ENCODE measurements at regions not wholly inside any gene's neighbourhood (a gene's known extent, or its start where the extent isn't known, plus 50 kb on each side); places are given as distances from the start of the nearest gene placed in this dataset.
"Not testable (repeated sequence)": the region's sequence is repeated elsewhere in the genome, so short reads cannot be mapped to it uniquely, and the experiment has no call there.

- DNase-seq (ENCODE audit: low read depth in 2 of 3, low spot score in 1 of 3), result no peak
These were observed 247.4 kb upstream of the HAND2 start for GRCh38 chr4:173777421-173777820.

GRCh38 chr4:173769568-173769967, 239.5 kb upstream of the HAND2 start:
- no peak for DNase-seq (ENCODE audit: low read depth in 2 of 3, low spot score in 1 of 3)

- DNase-seq (ENCODE audit: low read depth in 2 of 3, low spot score in 1 of 3), result no peak
These were observed 237.6 kb upstream of the HAND2 start for GRCh38 chr4:173767650-173768049.

GRCh38 chr4:173766171-173766600, 236.2 kb upstream of the HAND2 start:
- no peak for DNase-seq (ENCODE audit: low read depth in 2 of 3, low spot score in 1 of 3)

- no peak for DNase-seq (ENCODE audit: low read depth in 2 of 3, low spot score in 1 of 3)
These were observed 235.7 kb upstream of the HAND2 start for GRCh38 chr4:173765751-173766150.

- no peak for DNase-seq (ENCODE audit: low read depth in 2 of 3, low spot score in 1 of 3)
These were observed 233.4 kb upstream of the HAND2 start for GRCh38 chr4:173763389-173763788.

GRCh38 chr4:173761938-173762337, 231.9 kb upstream of the HAND2 start:
- no peak for DNase-seq (ENCODE audit: low read depth in 2 of 3, low spot score in 1 of 3)

GRCh38 chr4:173761236-173761635, 231.2 kb upstream of the HAND2 start:
- no peak for DNase-seq (ENCODE audit: low read depth in 2 of 3, low spot score in 1 of 3)

- DNase-seq (ENCODE audit: low read depth in 2 of 3, low spot score in 1 of 3), result no peak
These were observed 228.1 kb upstream of the HAND2 start for GRCh38 chr4:173758132-173758531.

- DNase-seq (ENCODE audit: low read depth in 2 of 3, low spot score in 1 of 3), result no peak
These were observed 223.4 kb upstream of the HAND2 start for GRCh38 chr4:173753408-173753807.

- peak; percentile 3 to 26 (median 21) for DNase-seq (ENCODE audit: low read depth in 2 of 3, low spot score in 1 of 3)
These were observed 222.7 kb upstream of the HAND2 start for GRCh38 chr4:173752610-173753230.

- no peak for DNase-seq (ENCODE audit: low read depth in 2 of 3, low spot score in 1 of 3)
These were observed 218.3 kb upstream of the HAND2 start for GRCh38 chr4:173748353-173748752.

GRCh38 chr4:173747537-173748257, 217.7 kb upstream of the HAND2 start:
- DNase-seq (ENCODE audit: low read depth in 2 of 3, low spot score in 1 of 3), result no peak

- no peak for DNase-seq (ENCODE audit: low read depth in 2 of 3, low spot score in 1 of 3)
These were observed 216.4 kb upstream of the HAND2 start for GRCh38 chr4:173746424-173746823.

- DNase-seq (ENCODE audit: low read depth in 2 of 3, low spot score in 1 of 3), result no peak
These were observed 215.7 kb upstream of the HAND2 start for GRCh38 chr4:173745765-173746164.

GRCh38 chr4:173736840-173737239, 206.8 kb upstream of the HAND2 start:
- DNase-seq (ENCODE audit: low read depth in 2 of 3, low spot score in 1 of 3), result no peak

GRCh38 chr4:173735585-173735984, 205.6 kb upstream of the HAND2 start:
- DNase-seq (ENCODE audit: low read depth in 2 of 3, low spot score in 1 of 3), result no peak

- no peak for DNase-seq (ENCODE audit: low read depth in 2 of 3, low spot score in 1 of 3)
These were observed 205.0 kb upstream of the HAND2 start for GRCh38 chr4:173735049-173735448.

- DNase-seq (ENCODE audit: low read depth in 2 of 3, low spot score in 1 of 3), result no peak
These were observed 201.2 kb upstream of the HAND2 start for GRCh38 chr4:173731257-173731656.

GRCh38 chr4:173722075-173722474, 192.0 kb upstream of the HAND2 start:
- no peak for DNase-seq (ENCODE audit: low read depth in 2 of 3, low spot score in 1 of 3)

GRCh38 chr4:173718504-173718903, 188.5 kb upstream of the HAND2 start:
- not testable (repeated sequence) for DNase-seq (ENCODE audit: low read depth in 2 of 3, low spot score in 1 of 3)

GRCh38 chr4:173717581-173717980, 187.6 kb upstream of the HAND2 start:
- no peak for DNase-seq (ENCODE audit: low read depth in 2 of 3, low spot score in 1 of 3)

- DNase-seq (ENCODE audit: low read depth in 2 of 3, low spot score in 1 of 3), result no peak
These were observed 184.4 kb upstream of the HAND2 start for GRCh38 chr4:173714456-173714855.

Measured in stimulated activated CD4-positive, alpha-beta T cell treated with anti-CD3 and anti-CD28 coated beads, Interleukin-12 subunit alpha, Interleukin-12 subunit beta, amount 100 ng/mL, for 48 hours (primary cell).